Neural progenitor cell (in vitro differentiated cells): ENCODE measurements at regions not wholly inside any gene's neighbourhood (a gene's known extent, or its start where the extent isn't known, plus 50 kb on each side); places are given as distances from the start of the nearest gene placed in this dataset.

Experiments
- DNase-seq: peaks from one replicate; pipeline ENCODE4 v3.0.0-alpha.2; 2016; ENCODE audit warnings: low spot score
- H2AFZ ChIP-seq: fragments of 200-600 bp; sonication (generic); replicated peaks from 2 replicates; pipeline ENCODE4 v1.6.1; 2016; ENCODE audit warnings: antibody characterized with exemption
- H3F3A ChIP-seq: fragments of 200-600 bp; sonication (generic); 2 replicates; pipeline ENCODE4 v1.6.1; 2016; ENCODE audit warnings: antibody characterized with exemption, low read depth
- H3K27ac ChIP-seq: fragments of 200-600 bp; sonication (generic); 2 replicates; pipeline ENCODE4 v1.5.1; 2016; ENCODE audit warnings: mild to moderate bottlenecking
- H3K27me3 ChIP-seq: fragments of 200-600 bp; sonication (generic); 2 replicates; pipeline ENCODE4 v1.6.1; 2016; ENCODE audit warnings: mild to moderate bottlenecking, moderate library complexity
- H3K36me3 ChIP-seq: fragments of 200-600 bp; sonication (generic); 2 replicates; pipeline ENCODE4 v1.5.1; 2016
- H3K4me1 ChIP-seq: fragments of 200-600 bp; sonication (generic); 2 replicates; pipeline ENCODE4 v1.6.1; 2016; ENCODE audit warnings: mixed run types
- H3K4me2 ChIP-seq: fragments of 200-600 bp; sonication (generic); 2 replicates; pipeline ENCODE4 v1.6.1; 2016
- H3K4me3 ChIP-seq: fragments of 200-600 bp; sonication (generic); 2 replicates; pipeline ENCODE4 v1.5.1; 2016
- H3K79me2 ChIP-seq: fragments of 200-600 bp; sonication (generic); 2 replicates; pipeline ENCODE4 v1.6.1; 2016; ENCODE audit warnings: low read depth
- H3K9ac ChIP-seq: fragments of 200-600 bp; sonication (generic); 2 replicates; pipeline ENCODE4 v1.6.1; 2016
- H3K9me3 ChIP-seq: fragments of 200-600 bp; sonication (generic); 2 replicates; pipeline ENCODE4 v1.5.1; 2016; ENCODE audit warnings: low read depth
- H4K20me1 ChIP-seq: fragments of 200-600 bp; sonication (generic); 2 replicates; pipeline ENCODE4 v1.6.1; 2016; ENCODE audit warnings: low read depth
- H3K27ac Mint-ChIP-seq: 3 replicates; pipeline ENCODE4 v1.8.0; 2021; ENCODE audit warnings: mixed read lengths
- H3K27me3 Mint-ChIP-seq: 2 replicates; pipeline ENCODE4 v1.8.0; 2022; ENCODE audit warnings: low read depth, mild to moderate bottlenecking, inconsistent platforms, moderate library complexity, mixed read lengths; ENCODE audit not compliant: insufficient read depth
- H3K36me3 Mint-ChIP-seq: 3 replicates; pipeline ENCODE4 v1.8.0; 2021; ENCODE audit warnings: mixed read lengths
- H3K4me1 Mint-ChIP-seq: 3 replicates; pipeline ENCODE4 v1.8.0; 2021; ENCODE audit warnings: mixed read lengths
- H3K4me3 Mint-ChIP-seq: 3 replicates; pipeline ENCODE4 v1.8.0; 2021; ENCODE audit warnings: mild to moderate bottlenecking, moderate library complexity, mixed read lengths
- H3K9me3 Mint-ChIP-seq: 3 replicates; pipeline ENCODE4 v1.8.0; 2020; ENCODE audit warnings: mixed read lengths
- CTCF ChIP-seq: fragments of 200-600 bp; sonication (generic); IDR thresholded peaks from 2 replicates; pipeline ENCODE4 v1.5.1; 2017; ENCODE audit warnings: antibody characterized with exemption, mild to moderate bottlenecking
- EZH2 ChIP-seq: fragments of 200-600 bp; sonication (generic); IDR thresholded peaks from 2 replicates; pipeline ENCODE4 v1.6.1; 2017; ENCODE audit warnings: antibody characterized with exemption, mild to moderate bottlenecking, moderate library complexity
- EZH2phosphoT487 ChIP-seq: fragments of 200-600 bp; sonication (generic); IDR thresholded peaks from 2 replicates; pipeline ENCODE4 v1.6.1; 2017; ENCODE audit warnings: antibody characterized with exemption

DNA sequence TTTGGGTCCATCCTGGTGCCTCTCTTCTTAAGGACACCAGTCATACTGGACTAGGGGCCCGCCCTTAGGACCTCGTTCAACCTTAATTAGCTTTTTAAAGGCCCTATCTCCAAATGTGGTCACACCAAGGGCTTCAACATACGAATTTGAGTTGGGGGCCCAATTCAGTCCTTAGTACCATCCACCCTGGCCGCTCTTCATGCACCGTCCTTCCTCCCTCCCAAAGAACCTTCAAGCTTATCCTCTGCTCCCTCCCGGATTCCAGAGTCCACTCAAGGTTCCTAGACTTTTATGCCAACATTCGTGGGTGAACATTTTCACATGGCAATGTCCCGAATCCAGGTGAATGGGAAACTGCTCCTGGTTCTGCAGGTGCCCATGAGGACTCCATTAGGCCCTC lies 201.3 kb upstream of the IGF1R start:
- DNase-seq: no peak
- peaks cover 4% of the 10 kb centered on the region for H3F3A ChIP-seq
- no peaks in the 10 kb centered on the region for H4K20me1 ChIP-seq
- Mint-ChIP-seq H3K9me3 (peaks cover 25% of the 10 kb centered on the region), H3K36me3 (no peaks in the 10 kb centered on the region), H3K27me3 (peaks cover 13% of the 10 kb centered on the region), H3K4me1 (peaks cover 25% of the 10 kb centered on the region), H3K4me3 (no peak overlapping the region), H3K27ac (no peak overlapping the region)
- TF ChIP-seq CTCF (no peak), EZH2 (no peak), EZH2phosphoT487 (no peak)
- H3K9ac ChIP-seq: no peak overlapping the region
- no peaks in the 10 kb centered on the region for H3K9me3 ChIP-seq
- no peak overlapping the region for H2AFZ ChIP-seq
- no peaks in the 10 kb centered on the region for H3K79me2 ChIP-seq
- no peak overlapping the region for H3K4me2 ChIP-seq
- H3K4me3 ChIP-seq: no peak overlapping the region
- no peaks in the 10 kb centered on the region for H3K27me3 ChIP-seq
- no peak overlapping the region for H3K27ac ChIP-seq
- peaks cover 16% of the 10 kb centered on the region for H3K4me1 ChIP-seq
- H3K36me3 ChIP-seq: no peaks in the 10 kb centered on the region

- Histone ChIP-seq H3K4me2 (no peak overlapping the region), H3K27ac (no peak overlapping the region), H2AFZ (no peak overlapping the region), H3K36me3 (no peaks in the 10 kb centered on the region), H3K9ac (no peak overlapping the region), H3K27me3 (no peaks in the 10 kb centered on the region), H4K20me1 (no peaks in the 10 kb centered on the region), H3K4me3 (no peak overlapping the region), H3F3A (no peaks in the 10 kb centered on the region), H3K79me2 (no peaks in the 10 kb centered on the region), H3K9me3 (no peaks in the 10 kb centered on the region), H3K4me1 (no peaks in the 10 kb centered on the region)
- Mint-ChIP-seq H3K27me3 (peaks cover 7% of the 10 kb centered on the region), H3K9me3 (peaks cover 21% of the 10 kb centered on the region), H3K4me1 (no peaks in the 10 kb centered on the region), H3K27ac (no peak overlapping the region), H3K36me3 (no peaks in the 10 kb centered on the region), H3K4me3 (no peak overlapping the region)
- DNase-seq: no peak
- no peak for TF ChIP-seq EZH2phosphoT487
- no peak for TF ChIP-seq CTCF
Measured at GRCh38 chr15:98451236-98451635, 197.1 kb upstream of the IGF1R start.

DNA sequence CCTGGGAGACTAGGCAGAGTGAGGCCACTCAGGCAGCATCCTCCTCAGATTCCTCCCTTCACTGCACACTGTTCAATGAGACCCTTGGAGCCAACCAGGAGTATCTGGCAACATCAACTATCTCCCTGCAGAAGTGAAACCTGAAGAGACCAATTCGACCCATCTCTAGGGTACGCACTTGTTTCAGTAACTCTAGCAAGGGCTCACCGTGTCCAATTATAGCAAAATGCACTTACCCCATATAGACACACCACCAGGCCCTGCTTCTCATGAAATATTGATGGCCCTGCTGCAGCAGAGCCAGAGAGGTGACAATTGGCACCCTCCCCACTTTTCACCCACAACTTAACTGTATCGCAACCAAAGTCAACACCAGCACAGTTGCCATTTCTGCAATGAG lies 196.1 kb upstream of the IGF1R start:
- Mint-ChIP-seq H3K27me3 (peaks cover 7% of the 10 kb centered on the region), H3K4me3 (no peak overlapping the region), H3K9me3 (peaks cover 19% of the 10 kb centered on the region), H3K36me3 (no peaks in the 10 kb centered on the region), H3K4me1 (no peaks in the 10 kb centered on the region), H3K27ac (no peak overlapping the region)
- Histone ChIP-seq H3K4me1 (no peaks in the 10 kb centered on the region), H3K27me3 (no peaks in the 10 kb centered on the region), H2AFZ (no peak overlapping the region), H3K9me3 (no peaks in the 10 kb centered on the region), H3K4me2 (no peak overlapping the region), H3F3A (no peaks in the 10 kb centered on the region), H3K27ac (no peak overlapping the region), H3K4me3 (no peak overlapping the region), H4K20me1 (no peaks in the 10 kb centered on the region), H3K9ac (no peak overlapping the region), H3K79me2 (no peaks in the 10 kb centered on the region), H3K36me3 (no peaks in the 10 kb centered on the region)
- TF ChIP-seq CTCF (no peak), EZH2phosphoT487 (no peak), EZH2 (no peak)
- no peak for DNase-seq

DNA sequence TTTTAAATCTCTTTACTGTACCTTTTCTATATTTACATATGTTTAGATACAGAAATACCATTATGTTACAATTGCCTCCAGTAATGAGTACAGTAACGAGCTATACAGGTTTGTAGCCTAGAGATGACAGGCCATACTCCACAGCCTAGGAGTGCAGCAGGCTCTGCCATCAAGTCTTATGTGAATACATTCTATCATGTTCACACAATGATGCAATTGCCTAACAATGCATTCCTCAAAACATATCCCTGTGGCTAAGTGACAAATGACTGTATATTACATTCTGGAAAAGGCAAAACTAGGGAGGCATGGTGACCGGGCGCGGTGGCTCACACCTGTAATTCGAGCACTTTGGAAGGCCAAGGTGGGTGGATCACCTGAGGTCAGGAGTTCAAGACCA lies 192.4 kb upstream of the IGF1R start:
- Histone ChIP-seq H3K4me1 (no peaks in the 10 kb centered on the region), H3F3A (no peaks in the 10 kb centered on the region), H3K36me3 (no peaks in the 10 kb centered on the region), H3K27me3 (no peaks in the 10 kb centered on the region), H3K4me2 (no peak overlapping the region), H2AFZ (no peak overlapping the region), H3K27ac (no peak overlapping the region), H3K9ac (no peak overlapping the region), H3K4me3 (no peak overlapping the region), H4K20me1 (no peaks in the 10 kb centered on the region), H3K9me3 (no peaks in the 10 kb centered on the region), H3K79me2 (no peaks in the 10 kb centered on the region)
- no peak overlapping the region for H3K4me3 Mint-ChIP-seq
- no peaks in the 10 kb centered on the region for H3K4me1 Mint-ChIP-seq
- no peaks in the 10 kb centered on the region for H3K36me3 Mint-ChIP-seq
- peaks cover 4% of the 10 kb centered on the region for H3K27me3 Mint-ChIP-seq
- no peak overlapping the region for H3K27ac Mint-ChIP-seq
- TF ChIP-seq CTCF (no peak), EZH2 (no peak), EZH2phosphoT487 (no peak)
- H3K9me3 Mint-ChIP-seq: peaks cover 5% of the 10 kb centered on the region
- DNase-seq: no peak
